CD8-positive, alpha-beta memory T cell (primary cell): ENCODE measurements at regions not wholly inside any gene's neighbourhood (a gene's known extent, or its start where the extent isn't known, plus 50 kb on each side); places are given as distances from the start of the nearest gene placed in this dataset.

Experiments
- CTCF ChIA-PET: fragments of 350-600 bp; sonication (Branson Sonifier 250); formaldehyde crosslinking; loops from one replicate; lab custom pipeline; 2021; ENCODE audit warnings: antibody characterized with exemption; lab: Charles Lee
- POLR2A ChIA-PET: fragments of 350-600 bp; sonication (Branson Sonifier 250); formaldehyde crosslinking; loops from one replicate; lab custom pipeline; 2021; ENCODE audit warnings: antibody characterized with exemption; lab: Charles Lee
- DNase-seq, 5 donors: peaks; one replicate each; pipeline versions ENCODE4 v3.0.0 to v3.0.0-alpha.2; 2020 to 2022; ENCODE audit warnings: mixed read lengths in 1 of 5
- H3K27ac ChIP-seq: one replicate; pipeline ENCODE4 v1.7.0; 2013; ENCODE audit warnings: low read depth, mild to moderate bottlenecking, low read length, moderate library complexity
- H3K27me3 ChIP-seq: 2 replicates; pipeline ENCODE4 v1.7.0; 2013; ENCODE audit warnings: low read length, mild to moderate bottlenecking; ENCODE audit not compliant: insufficient read depth, poor library complexity, severe bottlenecking
- H3K36me3 ChIP-seq: 2 replicates; pipeline ENCODE4 v1.7.0; 2013; ENCODE audit warnings: mild to moderate bottlenecking, low read length, moderate library complexity; ENCODE audit not compliant: insufficient read depth
- H3K4me1 ChIP-seq: 2 replicates; pipeline ENCODE4 v1.7.0; 2013; ENCODE audit warnings: mild to moderate bottlenecking, low read length, moderate library complexity; ENCODE audit not compliant: insufficient read depth
- H3K4me3 ChIP-seq: 2 replicates; pipeline ENCODE4 v1.7.0; 2013; ENCODE audit warnings: mild to moderate bottlenecking, low read length
- H3K9me3 ChIP-seq: 2 replicates; pipeline ENCODE4 v1.7.0; 2013; ENCODE audit warnings: mild to moderate bottlenecking, low read length
- H3K27ac Mint-ChIP-seq, 8 donors: one replicate each; pipeline ENCODE4 v1.8.0; 2020 to 2021; ENCODE audit warnings: mixed read lengths in 8 of 8, mild to moderate bottlenecking in 6 of 8, inconsistent platforms in 3 of 8, moderate library complexity in 3 of 8
- H3K27me3 Mint-ChIP-seq, 2 donors: one replicate each; pipeline ENCODE4 v1.8.0; 2020 to 2021; ENCODE audit warnings: mixed read lengths in 2 of 2, mild to moderate bottlenecking in 1 of 2, moderate library complexity in 1 of 2
- H3K36me3 Mint-ChIP-seq, 3 donors: one replicate each; pipeline ENCODE4 v1.8.0; 2020 to 2021; ENCODE audit warnings: mixed read lengths in 3 of 3, inconsistent platforms in 1 of 3, mild to moderate bottlenecking in 1 of 3
- H3K4me1 Mint-ChIP-seq, 3 donors: one replicate each; pipeline ENCODE4 v1.8.0; 2020 to 2021; ENCODE audit warnings: mixed read lengths in 3 of 3, inconsistent platforms in 1 of 3, mild to moderate bottlenecking in 1 of 3
- H3K4me3 Mint-ChIP-seq, 7 donors: one replicate each; pipeline ENCODE4 v1.8.0; 2020 to 2021; ENCODE audit warnings: mixed read lengths in 7 of 7, mild to moderate bottlenecking in 6 of 7, moderate library complexity in 4 of 7, inconsistent platforms in 2 of 7
- H3K9me3 Mint-ChIP-seq, 5 donors: one replicate each; pipeline ENCODE4 v1.8.0; 2020 to 2022; ENCODE audit warnings: mixed read lengths in 5 of 5, mild to moderate bottlenecking in 3 of 5, moderate library complexity in 2 of 5, inconsistent platforms in 1 of 5

DNA sequence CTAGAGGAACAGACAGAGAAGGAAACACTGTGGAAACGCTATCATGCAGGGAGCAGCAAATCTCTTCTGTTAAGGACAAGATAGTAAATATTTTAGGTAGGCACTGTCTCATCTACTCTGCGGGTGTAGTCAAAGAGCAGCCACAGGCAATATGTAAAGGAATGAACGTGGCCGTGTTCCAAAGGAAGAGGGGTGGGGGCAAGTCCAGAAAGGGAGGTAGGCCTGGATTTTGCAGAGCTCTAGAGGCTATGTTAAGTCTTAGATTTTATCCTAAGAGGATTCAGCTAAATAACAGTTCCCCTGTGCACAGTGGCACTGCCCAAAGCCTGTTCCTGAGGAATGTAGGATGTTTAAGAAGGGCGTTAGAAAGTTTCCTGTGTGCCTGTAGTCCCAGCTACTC lies 161.6 kb downstream of the ACTL7B start:
- Mint-ChIP-seq H3K4me1 (no peaks in the 10 kb centered on the region), H3K27me3 (peaks cover 0 to 2% of the 10 kb centered on the region in 2 donors), H3K9me3 (peaks cover 3 to 17% (median 8%) of the 10 kb centered on the region in 5 donors), H3K36me3 (no peaks in the 10 kb centered on the region), H3K27ac (no peak overlapping the region), H3K4me3 (no peak overlapping the region)
- Histone ChIP-seq H3K4me3 (no peak overlapping the region), H3K36me3 (no peaks in the 10 kb centered on the region), H3K4me1 (no peaks in the 10 kb centered on the region), H3K27me3 (no peaks in the 10 kb centered on the region), H3K9me3 (no peaks in the 10 kb centered on the region), H3K27ac (no peak overlapping the region)
- no peak for DNase-seq
- POLR2A ChIA-PET, result no interaction called here
- CTCF ChIA-PET, result no interaction called here

DNA sequence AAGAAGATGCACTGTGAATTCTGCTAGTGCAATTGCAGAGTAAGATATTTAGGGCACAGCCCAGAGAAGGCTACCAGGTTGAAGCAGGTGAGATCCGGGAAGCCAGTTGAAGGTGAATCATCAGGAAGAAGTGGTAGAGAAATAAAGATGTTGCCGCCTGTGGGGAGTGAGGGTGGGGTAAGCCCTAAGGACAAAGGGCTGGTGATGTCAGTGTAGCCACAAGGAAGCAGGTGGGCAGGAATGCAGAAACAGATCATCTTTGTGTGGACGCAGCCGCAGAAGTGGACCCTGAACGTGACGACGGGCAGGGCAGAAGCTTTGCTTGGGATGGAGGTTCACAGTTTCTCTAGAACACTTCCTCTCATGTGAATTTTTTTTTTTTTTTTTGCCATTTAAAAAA lies 164.2 kb downstream of the ACTL7B start:
- no peaks in the 10 kb centered on the region for H3K4me1 ChIP-seq
- DNase-seq, result no peak
- Mint-ChIP-seq H3K27me3 (no peaks in the 10 kb centered on the region), H3K4me3 (no peak overlapping the region), H3K4me1 (no peaks in the 10 kb centered on the region), H3K36me3 (no peaks in the 10 kb centered on the region), H3K27ac (no peak overlapping the region), H3K9me3 (peaks cover 4 to 18% (median 14%) of the 10 kb centered on the region in 5 donors)
- no peak overlapping the region for H3K27ac ChIP-seq
- H3K9me3 ChIP-seq, result no peaks in the 10 kb centered on the region
- ChIA-PET CTCF (no interaction called here), POLR2A (no interaction called here)
- no peaks in the 10 kb centered on the region for H3K27me3 ChIP-seq
- no peak overlapping the region for H3K4me3 ChIP-seq
- no peaks in the 10 kb centered on the region for H3K36me3 ChIP-seq

- no peaks in the 10 kb centered on the region for H3K36me3 ChIP-seq
- no peaks in the 10 kb centered on the region for H3K9me3 ChIP-seq
- no peaks in the 10 kb centered on the region for H3K4me1 ChIP-seq
- Mint-ChIP-seq H3K27ac (no peak overlapping the region), H3K9me3 (peaks cover 4 to 11% (median 7%) of the 10 kb centered on the region in 5 donors), H3K36me3 (no peaks in the 10 kb centered on the region), H3K4me3 (no peak overlapping the region), H3K4me1 (no peaks in the 10 kb centered on the region), H3K27me3 (no peaks in the 10 kb centered on the region)
- POLR2A ChIA-PET, result no interaction called here
- no peak overlapping the region for H3K27ac ChIP-seq
- CTCF ChIA-PET, result no interaction called here
- H3K4me3 ChIP-seq, result no peak overlapping the region
- no peak for DNase-seq
- no peaks in the 10 kb centered on the region for H3K27me3 ChIP-seq
Observed at GRCh38 chr9:108688676-108689075, 167.1 kb downstream of the ACTL7B start.

DNA sequence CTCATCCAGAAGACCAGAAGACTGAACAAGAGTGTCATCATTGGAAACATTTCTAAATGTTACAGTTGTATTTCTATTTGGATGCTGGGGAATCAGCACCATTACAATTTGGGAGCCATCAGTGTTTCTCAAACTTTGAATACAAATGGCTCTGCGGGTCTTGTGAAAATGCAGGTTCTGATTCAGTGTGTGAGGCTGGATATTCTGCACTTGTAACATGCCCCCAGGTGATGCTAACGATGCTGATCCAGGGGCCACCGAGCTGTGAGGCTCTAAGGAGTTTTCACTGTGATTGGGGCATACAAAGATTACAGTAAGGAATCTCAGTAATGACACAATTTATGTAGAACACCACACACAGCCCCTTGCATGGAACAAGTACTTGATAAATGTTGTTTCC lies 167.7 kb downstream of the ACTL7B start:
- H3K9me3 Mint-ChIP-seq, result peaks cover 4 to 11% (median 7%) of the 10 kb centered on the region in 5 donors
- CTCF ChIA-PET, result no interaction called here
- no peaks in the 10 kb centered on the region for H3K4me1 Mint-ChIP-seq

GRCh38 chr9:108687006-108687987 lies 168.5 kb downstream of the ACTL7B start:
- no peak overlapping the region for H3K27ac ChIP-seq
- Mint-ChIP-seq H3K27me3 (no peaks in the 10 kb centered on the region), H3K9me3 (peaks cover 4 to 11% (median 7%) of the 10 kb centered on the region in 5 donors), H3K36me3 (no peaks in the 10 kb centered on the region), H3K27ac (no peak overlapping the region), H3K4me3 (no peak overlapping the region), H3K4me1 (no peaks in the 10 kb centered on the region)
- H3K9me3 ChIP-seq, result no peaks in the 10 kb centered on the region
- no peaks in the 10 kb centered on the region for H3K36me3 ChIP-seq
- ChIA-PET POLR2A (no interaction called here), CTCF (no interaction called here)
- H3K4me3 ChIP-seq, result no peak overlapping the region
- no peaks in the 10 kb centered on the region for H3K27me3 ChIP-seq
- DNase-seq, result no peak
- no peaks in the 10 kb centered on the region for H3K4me1 ChIP-seq

More for the DNA sequence above, 167.7 kb downstream of the ACTL7B start:
- Mint-ChIP-seq H3K36me3 (no peaks in the 10 kb centered on the region), H3K4me3 (no peak overlapping the region), H3K27ac (no peak overlapping the region), H3K27me3 (no peaks in the 10 kb centered on the region)
- POLR2A ChIA-PET, result no interaction called here
- DNase-seq, result no peak
- Histone ChIP-seq H3K27me3 (no peaks in the 10 kb centered on the region), H3K4me1 (no peaks in the 10 kb centered on the region), H3K27ac (no peak overlapping the region), H3K4me3 (no peak overlapping the region), H3K9me3 (no peaks in the 10 kb centered on the region), H3K36me3 (no peaks in the 10 kb centered on the region)

GRCh38 chr9:108684288-108685025 lies 171.3 kb downstream of the ACTL7B start:
- Mint-ChIP-seq H3K27ac (no peak overlapping the region), H3K9me3 (peaks cover 2 to 9% (median 7%) of the 10 kb centered on the region in 5 donors)
- CTCF ChIA-PET, result no interaction called here

GRCh38 chr9:108683245-108683644 lies 172.5 kb downstream of the ACTL7B start:
- H3K9me3 ChIP-seq, result no peaks in the 10 kb centered on the region
- no peak overlapping the region for H3K4me3 ChIP-seq
- POLR2A ChIA-PET, result no interaction called here
- H3K36me3 ChIP-seq, result no peaks in the 10 kb centered on the region
- Mint-ChIP-seq H3K27me3 (no peaks in the 10 kb centered on the region), H3K4me3 (no peak overlapping the region), H3K36me3 (no peaks in the 10 kb centered on the region), H3K9me3 (peaks cover 0 to 7% (median 5%) of the 10 kb centered on the region in 5 donors), H3K27ac (no peak overlapping the region), H3K4me1 (no peaks in the 10 kb centered on the region)
- CTCF ChIA-PET, result no interaction called here
- no peak for DNase-seq
- H3K4me1 ChIP-seq, result no peaks in the 10 kb centered on the region
- H3K27me3 ChIP-seq, result no peaks in the 10 kb centered on the region
- H3K27ac ChIP-seq, result no peak overlapping the region

More at GRCh38 chr9:108684288-108685025, 171.3 kb downstream of the ACTL7B start:
- no peaks in the 10 kb centered on the region for H3K27me3 ChIP-seq
- H3K4me3 ChIP-seq, result no peak overlapping the region
- DNase-seq, result no peak
- no peaks in the 10 kb centered on the region for H3K36me3 ChIP-seq
- POLR2A ChIA-PET, result no interaction called here
- no peaks in the 10 kb centered on the region for H3K36me3 Mint-ChIP-seq
- H3K27ac ChIP-seq, result no peak overlapping the region
- no peaks in the 10 kb centered on the region for H3K9me3 ChIP-seq
- H3K27me3 Mint-ChIP-seq, result no peaks in the 10 kb centered on the region
- H3K4me1 ChIP-seq, result no peaks in the 10 kb centered on the region
- no peaks in the 10 kb centered on the region for H3K4me1 Mint-ChIP-seq
- H3K4me3 Mint-ChIP-seq, result no peak overlapping the region
